K562 (cell line): ENCODE measurements at regions not wholly inside any gene's neighbourhood (a gene's known extent, or its start where the extent isn't known, plus 50 kb on each side); places are given as distances from the start of the nearest gene placed in this dataset.

ENCODE experiments used
- ATAC-seq: fragments of 200-7000 bp; cut with Tn5 transposase; 3 replicates; pipeline ENCODE4 v1.9.1; 2020; ENCODE audit warnings: moderate library complexity
- BruUV-seq: library from RNA; stranded (reverse); fragments of 400-500 nt; replicated peaks from 2 replicates; lab custom pipeline; 2021; lab: Mats Ljungman, UMichigan
- CTCF ChIA-PET: fragments of 300-600 bp; formaldehyde crosslinking; extraction: SDS; loops from one replicate; lab custom pipeline; 2021; ENCODE audit warnings: low intra/inter-chr PET ratio; lab: Yijun Ruan, JAX
- POLR2A ChIA-PET: fragments of 300-600, 350-650 bp; sonication (Branson Sonifier 250); formaldehyde crosslinking; extraction: SDS; loops from one replicate; lab custom pipeline; 2021; ENCODE audit warnings: antibody characterized with exemption, inconsistent platforms; lab: Yijun Ruan, JAX
- DNase-seq, 4 experiments: peaks; one replicate each; pipeline versions ENCODE4 v3.0.0 to v3.0.0-alpha.2; 2011 to 2018; ENCODE audit warnings: low spot score in 3 of 4, mixed read lengths in 3 of 4; ENCODE audit errors: extremely low read depth in 1 of 4
- FAIRE-seq: peaks from 2 replicates; lab custom pipeline; 2011; peaks lifted over from hg19 to GRCh38; lab: Jason Lieb, UNC
- H2AFZ ChIP-seq: 2 replicates; pipeline ENCODE4 v1.6.0; 2011; ENCODE audit warnings: low read depth, low read length, control low read depth, inconsistent platforms
- H3K27ac ChIP-seq: fragments of 200-600 bp; 3 replicates; pipeline ENCODE4 v1.8.0; 2011; ENCODE audit warnings: low read depth, mild to moderate bottlenecking, control low read depth, inconsistent platforms, low read length, moderate library complexity, mixed read lengths; ENCODE audit errors: extremely low read depth
- H3K27me3 ChIP-seq, 2 experiments: fragments of 300-600 bp in 1 of 2; 2 replicates in 1 of 2; 3 replicates in 1 of 2; pipeline versions ENCODE4 v1.6.0 to v1.8.0; 2011; ENCODE audit warnings: inconsistent platforms in 2 of 2, low read length in 2 of 2, mild to moderate bottlenecking in 1 of 2, mixed read lengths in 1 of 2, moderate library complexity in 1 of 2; ENCODE audit not compliant: control insufficient read depth in 2 of 2, insufficient read depth in 2 of 2
- H3K36me3 ChIP-seq: fragments of 300-600 bp; 3 replicates; pipeline ENCODE4 v1.8.0; 2011; ENCODE audit warnings: mild to moderate bottlenecking, low read length, inconsistent platforms; ENCODE audit not compliant: control insufficient read depth, insufficient read depth
- H3K4me1 ChIP-seq, 2 experiments: fragments of 200-600 bp in 1 of 2; replicated peaks in 1 of 2; 2 replicates in 1 of 2; 3 replicates in 1 of 2; pipeline versions ENCODE4 v1.5.1 to v1.8.0; 2011; ENCODE audit warnings: inconsistent platforms in 2 of 2, low read length in 2 of 2, mild to moderate bottlenecking in 1 of 2, mixed read lengths in 1 of 2, moderate library complexity in 1 of 2; ENCODE audit not compliant: control insufficient read depth in 2 of 2, insufficient read depth in 2 of 2
- H3K4me2 ChIP-seq: 2 replicates; pipeline ENCODE4 v1.6.1; 2011; ENCODE audit warnings: low read length, control low read depth, inconsistent platforms, mixed read lengths; ENCODE audit not compliant: insufficient read depth
- H3K4me3 ChIP-seq: fragments of 200-600 bp; sonication (generic), shearing (Covaris generic); 2 replicates; pipeline ENCODE4 v1.5.1; 2016; ENCODE audit warnings: control low read depth, inconsistent platforms
- H3K79me2 ChIP-seq: fragments of 200-600 bp; 3 replicates; pipeline ENCODE4 v1.8.0; 2011; ENCODE audit warnings: low read length, inconsistent platforms; ENCODE audit not compliant: control insufficient read depth, insufficient read depth
- H3K9ac ChIP-seq, 2 experiments: 2 replicates each; pipeline versions ENCODE4 v1.6.0 to v1.6.1; 2011; ENCODE audit warnings: low read depth in 2 of 2, low read length in 2 of 2, control low read depth in 1 of 2, inconsistent platforms in 1 of 2, mild to moderate bottlenecking in 1 of 2, mixed read lengths in 1 of 2; ENCODE audit not compliant: insufficient read depth in 1 of 2
- H3K9me1 ChIP-seq: one replicate; pipeline ENCODE4 v1.6.0; 2011; ENCODE audit warnings: inconsistent platforms, mild to moderate bottlenecking, low read length, moderate library complexity; ENCODE audit not compliant: control insufficient read depth, insufficient read depth
- H3K9me3 ChIP-seq: replicated peaks from 2 replicates; pipeline ENCODE4 v1.5.1; 2011; ENCODE audit warnings: low read depth, low read length, inconsistent platforms; ENCODE audit not compliant: control insufficient read depth, insufficient read depth
- H4K20me1 ChIP-seq: replicated peaks from 2 replicates; pipeline ENCODE4 v1.6.1; 2011; ENCODE audit warnings: low read length, inconsistent platforms, mixed read lengths; ENCODE audit not compliant: control insufficient read depth, insufficient read depth
- ELF1 ChIP-seq: fragments of 200-800 bp; sonication (Bioruptor generic); IDR thresholded peaks from 2 replicates; pipeline ENCODE4 v1.6.1; 2016; ENCODE audit warnings: missing genetic modification characterization, missing compliant biosample characterization
- ETV6 ChIP-seq, 3 experiments: fragments of 150-350 bp in 1 of 3; sonication (generic) in 1 of 3; formaldehyde crosslinking in 1 of 3; IDR thresholded peaks; 2 replicates each; pipeline versions ENCODE4 v1.6.1 to v1.8.0; 2014 to 2022; ENCODE audit warnings: borderline replicate concordance in 2 of 3, low read depth in 2 of 3, antibody characterized with exemption in 1 of 3, low read length in 1 of 3, mild to moderate bottlenecking in 1 of 3, missing genetic modification reagents in 1 of 3
- NFE2 ChIP-seq: IDR thresholded peaks from 2 replicates; pipeline ENCODE4 v1.6.1; 2014; ENCODE audit warnings: antibody characterized with exemption, low read depth
- PRMT5 ChIP-seq: sonication (generic); formaldehyde crosslinking; IDR thresholded peaks from 2 replicates; pipeline ENCODE4 v1.5.0; 2020; ENCODE audit warnings: missing genetic modification reagents
- RBFOX2 ChIP-seq: fragments of 200-400 bp; formaldehyde crosslinking; IDR thresholded peaks from 2 replicates; pipeline ENCODE4 v1.6.1; 2017; ENCODE audit warnings: low read depth, mild to moderate bottlenecking, low read length, moderate library complexity
- RERE ChIP-seq: sonication (generic); formaldehyde crosslinking; IDR thresholded peaks from 2 replicates; pipeline ENCODE4 v1.8.0; 2023; ENCODE audit warnings: missing genetic modification reagents, mild to moderate bottlenecking, borderline replicate concordance
- SMAD2 ChIP-seq: fragments of 150-350 bp; IDR thresholded peaks from 2 replicates; pipeline ENCODE4 v1.6.1; 2014; ENCODE audit warnings: low read depth, mild to moderate bottlenecking, low read length
- ZBTB17 ChIP-seq: fragments of 450-650 bp; formaldehyde crosslinking; IDR thresholded peaks from 2 replicates; pipeline ENCODE4 v1.4.0; 2020; ENCODE audit warnings: mild to moderate bottlenecking
- ZNF551 ChIP-seq: fragments of 250-450 bp; sonication (Bioruptor Pico); IDR thresholded peaks from 2 replicates; pipeline ENCODE4 v1.5.0; 2021; ENCODE audit warnings: mild to moderate bottlenecking, moderate library complexity
- ZNF778 ChIP-seq: fragments of 450-650 bp; formaldehyde crosslinking; IDR thresholded peaks from 2 replicates; pipeline ENCODE4 v1.4.0; 2020; ENCODE audit warnings: mild to moderate bottlenecking, moderate library complexity
- WGBS: fragments of 100-300 bp; shearing (Covaris generic); methylation state at CpG from one replicate; pipeline ENCODE4 v1.1.6; 2016; ENCODE audit warnings: low coverage, mixed read lengths; ENCODE audit not compliant: insufficient coverage; ENCODE audit errors: missing lambda C conversion rate; 5-methylcytosine and 5-hydroxymethylcytosine counted together
- in situ Hi-C: fragments of 300-500 bp; cut with MboI; formaldehyde crosslinking; loops from 4 replicates; pipeline ENCODE4 v1.15.0; 2018; ENCODE audit warnings: inconsistent platforms, mixed read lengths
- intact Hi-C: fragments of 100-400 bp; cut with micrococcal nuclease; formaldehyde crosslinking; loops from 2 replicates; pipeline ENCODE4 v1.14.2; 2022
- TF ChIP-seq, protein P1 (sequence below): fragments of 200-800 bp; sonication (Bioruptor generic); IDR thresholded peaks from 2 replicates; pipeline ENCODE4 v1.6.1; 2017; ENCODE audit warnings: missing genetic modification characterization, missing compliant biosample characterization
- TF ChIP-seq, protein P2 (sequence below), 2 experiments: fragments of 450-650 bp in 1 of 2; sonication (generic) in 1 of 2; formaldehyde crosslinking in 1 of 2; IDR thresholded peaks in 1 of 2; conservative IDR thresholded peaks in 1 of 2; 2 replicates each; pipeline versions ENCODE4 v1.6.1 to v1.8.1; 2016 to 2023; ENCODE audit warnings: mild to moderate bottlenecking in 2 of 2, moderate library complexity in 2 of 2, inconsistent platforms in 1 of 2, missing genetic modification reagents in 1 of 2

DNA sequence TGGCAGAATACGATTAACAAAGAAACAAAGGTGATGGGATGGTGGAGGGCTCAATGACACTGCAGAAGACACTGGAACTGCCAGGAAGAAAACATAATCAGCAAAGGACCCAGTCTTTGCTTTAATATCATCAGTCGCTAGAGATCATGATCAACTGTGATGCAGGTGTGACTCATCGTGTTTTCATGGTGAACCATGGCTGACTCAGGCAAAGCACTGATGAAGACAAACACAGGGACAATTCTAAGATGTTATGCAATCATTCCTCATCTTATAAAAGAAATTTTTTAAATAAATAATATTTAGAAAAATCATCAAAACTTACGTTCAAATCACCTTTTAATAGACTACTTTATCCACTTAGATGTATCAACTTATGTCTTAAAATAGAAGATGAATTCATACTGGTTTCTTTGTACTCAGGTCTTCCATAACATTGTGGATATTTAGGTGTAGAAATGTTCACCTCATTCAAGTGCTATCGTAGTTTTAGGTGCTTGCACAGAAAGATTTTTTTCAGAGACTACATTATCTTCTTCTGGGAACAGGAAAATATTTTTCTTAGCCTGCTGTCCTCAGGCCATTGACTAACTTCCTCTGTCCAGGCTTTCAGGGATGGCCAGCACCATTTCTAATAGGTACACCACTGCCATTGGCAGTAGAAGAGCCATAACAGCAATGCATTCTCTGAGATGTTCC is 673.4 kb upstream of the MEF2C start (continued):
- TF ChIP-seq NFE2, result peak; percentile 33; the same call in 1 of the 2 replicates
- TF ChIP-seq PRMT5 (CRISPR knock-in tag), result no peak
- TF ChIP-seq, protein P1, sequence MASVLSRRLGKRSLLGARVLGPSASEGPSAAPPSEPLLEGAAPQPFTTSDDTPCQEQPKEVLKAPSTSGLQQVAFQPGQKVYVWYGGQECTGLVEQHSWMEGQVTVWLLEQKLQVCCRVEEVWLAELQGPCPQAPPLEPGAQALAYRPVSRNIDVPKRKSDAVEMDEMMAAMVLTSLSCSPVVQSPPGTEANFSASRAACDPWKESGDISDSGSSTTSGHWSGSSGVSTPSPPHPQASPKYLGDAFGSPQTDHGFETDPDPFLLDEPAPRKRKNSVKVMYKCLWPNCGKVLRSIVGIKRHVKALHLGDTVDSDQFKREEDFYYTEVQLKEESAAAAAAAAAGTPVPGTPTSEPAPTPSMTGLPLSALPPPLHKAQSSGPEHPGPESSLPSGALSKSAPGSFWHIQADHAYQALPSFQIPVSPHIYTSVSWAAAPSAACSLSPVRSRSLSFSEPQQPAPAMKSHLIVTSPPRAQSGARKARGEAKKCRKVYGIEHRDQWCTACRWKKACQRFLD (CRISPR knock-in tag), result no peak
- TF ChIP-seq ELF1, result no peak
- TF ChIP-seq, protein P2, sequence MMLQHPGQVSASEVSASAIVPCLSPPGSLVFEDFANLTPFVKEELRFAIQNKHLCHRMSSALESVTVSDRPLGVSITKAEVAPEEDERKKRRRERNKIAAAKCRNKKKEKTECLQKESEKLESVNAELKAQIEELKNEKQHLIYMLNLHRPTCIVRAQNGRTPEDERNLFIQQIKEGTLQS (IDR thresholded peaks at IDR 0.05), result peak; percentile 73
- TF ChIP-seq, protein P2 (CRISPR knock-in tag; conservative IDR thresholded peaks at IDR 0.05), result no peak

DNA sequence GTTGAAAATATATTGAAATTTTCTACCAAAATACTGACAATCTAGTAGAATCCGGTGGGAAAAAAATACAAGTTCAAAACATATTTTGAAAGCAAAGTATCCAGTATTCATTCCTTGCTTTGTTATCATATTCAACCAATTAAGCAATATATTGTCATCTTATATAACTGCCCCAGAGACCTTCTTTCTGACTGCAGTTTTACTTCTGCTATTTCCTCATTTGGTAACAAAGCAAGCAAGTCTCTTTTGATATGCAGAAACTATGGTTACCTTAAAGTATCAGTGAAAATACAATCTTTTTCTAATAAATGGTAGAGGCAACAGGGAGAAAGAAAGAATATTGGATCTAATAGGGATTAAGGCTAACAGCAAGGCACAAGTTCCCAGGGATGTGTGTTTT is 663.7 kb upstream of the MEF2C start:
- DNase-seq (no peak), FAIRE-seq (no peak), ATAC-seq (no peak)
- 4% methylated on average over 1 of the region's 1 CpG for WGBS
- no peaks in the 10 kb centered on the region for H3K4me1 ChIP-seq
- POLR2A ChIA-PET, result no interaction called here
- in situ Hi-C loops, result no loop called here
- H3K27me3 ChIP-seq, result no peaks in the 10 kb centered on the region
- no peak overlapping the region for H3K9ac ChIP-seq
- CTCF ChIA-PET, result no interaction called here
- H3K36me3 ChIP-seq, result no peaks in the 10 kb centered on the region
- H4K20me1 ChIP-seq, result no peaks in the 10 kb centered on the region
- no peak overlapping the region for H3K27ac ChIP-seq
- H3K4me3 ChIP-seq, result no peak overlapping the region
- H3K9me1 ChIP-seq, result no peaks in the 10 kb centered on the region
- H3K9me3 ChIP-seq, result no peaks in the 10 kb centered on the region; the same call in 1 of the 2 replicates
- no peak overlapping the region for H3K4me2 ChIP-seq
- intact Hi-C loops, result no loop called here
- no TSS peak for BruUV-seq
- no peaks in the 10 kb centered on the region for H3K79me2 ChIP-seq
- H2AFZ ChIP-seq, result no peak overlapping the region
- TF ChIP-seq ZNF551, result no peak
- TF ChIP-seq ZNF778 (CRISPR knock-in tag), result no peak
- no peak for TF ChIP-seq ETV6 (IDR thresholded peaks at IDR 0.05; ENCODE audit: borderline replicate concordance in 1 of 2, low read depth in 2 of 2, low read length in 1 of 2)
- no peak for TF ChIP-seq ETV6 (CRISPR knock-in tag; IDR thresholded peaks at IDR 0.05; ENCODE audit: borderline replicate concordance)
- no peak for TF ChIP-seq RBFOX2
- TF ChIP-seq SMAD2, result no peak
- TF ChIP-seq ZBTB17, result no peak
- no peak for TF ChIP-seq RERE (CRISPR knock-in tag)
